Hepatocyte (in vitro differentiated cells): ENCODE measurements at regions not wholly inside any gene's neighbourhood (a gene's known extent, or its start where the extent isn't known, plus 50 kb on each side); places are given as distances from the start of the nearest gene placed in this dataset.

Source experiments
- CTCF ChIP-seq: fragments of 200-600 bp; sonication (generic); IDR thresholded peaks from 2 replicates; pipeline ENCODE4 v1.5.1; 2016; ENCODE audit warnings: antibody characterized with exemption, mild to moderate bottlenecking; ENCODE audit not compliant: poor library complexity
- EZH2 ChIP-seq: fragments of 200-600 bp; sonication (generic); IDR thresholded peaks from 2 replicates; pipeline ENCODE4 v1.6.1; 2016; ENCODE audit warnings: antibody characterized with exemption, mild to moderate bottlenecking, borderline replicate concordance
- EZH2phosphoT487 ChIP-seq: fragments of 200-600 bp; sonication (generic); IDR thresholded peaks from one replicate; pipeline ENCODE4 v1.6.1; 2018; ENCODE audit warnings: antibody characterized with exemption, mild to moderate bottlenecking, low read depth, moderate library complexity; ENCODE audit not compliant: unreplicated experiment, severe bottlenecking

- TF ChIP-seq CTCF: no peak
- TF ChIP-seq EZH2: no peak
- TF ChIP-seq EZH2phosphoT487: no peak
Observed at GRCh38 chr5:96090215-96090614, 128.6 kb upstream of the ELL2 start.
